ENCODE measurements at regions not wholly inside any gene's neighbourhood (a gene's known extent, or its start where the extent isn't known, plus 50 kb on each side); places are given as distances from the start of the nearest gene placed in this dataset.

DNA sequence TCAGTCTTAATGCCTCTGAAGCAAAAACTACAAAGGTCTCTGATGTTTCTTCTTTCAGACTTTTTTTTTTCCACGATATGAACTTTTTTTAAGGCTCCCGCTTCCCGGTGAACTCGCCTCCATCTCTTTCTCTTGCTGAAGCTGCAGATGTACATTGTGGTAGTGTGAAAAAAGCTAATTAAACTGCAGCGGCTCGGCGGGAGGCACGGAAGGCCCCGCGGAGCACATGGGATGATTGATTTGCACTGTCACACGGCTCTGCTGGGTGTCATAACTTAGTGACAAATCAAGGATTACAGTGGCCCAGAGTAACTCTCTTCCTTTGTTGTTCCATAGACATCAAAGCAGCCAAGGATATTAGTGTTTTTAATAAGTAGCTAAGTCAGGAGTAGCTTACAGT is 196.3 kb downstream of the AXIN2 start:
- Histone ChIP-seq H2AFZ (ENCODE audit: low read length) (no peak overlapping the region), H3K27me3 (replicated peaks; ENCODE audit: insufficient read depth, low read length) (no peaks in the 10 kb centered on the region), H3K27ac (ENCODE audit: low read length) (no peak overlapping the region), H3K9me3 (replicated peaks; ENCODE audit: insufficient read depth, low read length) (no peaks in the 10 kb centered on the region), H3K4me3 (ENCODE audit: low read length) (no peak overlapping the region), H3K9me2 (replicated peaks; ENCODE audit: insufficient read depth, low read length) (no peaks in the 10 kb centered on the region), H3F3A (ENCODE audit: insufficient read depth, low read length) (no peaks in the 10 kb centered on the region), H3K79me2 (ENCODE audit: low read length) (no peaks in the 10 kb centered on the region), H3K9ac (ENCODE audit: low read length) (no peak overlapping the region), H3K4me1 (ENCODE audit: low read length) (no peaks in the 10 kb centered on the region), H3K4me2 (ENCODE audit: low read depth, low read length) (no peak overlapping the region), H4K20me1 (ENCODE audit: insufficient read depth, low read length) (no peaks in the 10 kb centered on the region), H3K36me3 (replicated peaks; ENCODE audit: insufficient read depth, low read length) (no peaks in the 10 kb centered on the region)
- TF ChIP-seq, protein P1, sequence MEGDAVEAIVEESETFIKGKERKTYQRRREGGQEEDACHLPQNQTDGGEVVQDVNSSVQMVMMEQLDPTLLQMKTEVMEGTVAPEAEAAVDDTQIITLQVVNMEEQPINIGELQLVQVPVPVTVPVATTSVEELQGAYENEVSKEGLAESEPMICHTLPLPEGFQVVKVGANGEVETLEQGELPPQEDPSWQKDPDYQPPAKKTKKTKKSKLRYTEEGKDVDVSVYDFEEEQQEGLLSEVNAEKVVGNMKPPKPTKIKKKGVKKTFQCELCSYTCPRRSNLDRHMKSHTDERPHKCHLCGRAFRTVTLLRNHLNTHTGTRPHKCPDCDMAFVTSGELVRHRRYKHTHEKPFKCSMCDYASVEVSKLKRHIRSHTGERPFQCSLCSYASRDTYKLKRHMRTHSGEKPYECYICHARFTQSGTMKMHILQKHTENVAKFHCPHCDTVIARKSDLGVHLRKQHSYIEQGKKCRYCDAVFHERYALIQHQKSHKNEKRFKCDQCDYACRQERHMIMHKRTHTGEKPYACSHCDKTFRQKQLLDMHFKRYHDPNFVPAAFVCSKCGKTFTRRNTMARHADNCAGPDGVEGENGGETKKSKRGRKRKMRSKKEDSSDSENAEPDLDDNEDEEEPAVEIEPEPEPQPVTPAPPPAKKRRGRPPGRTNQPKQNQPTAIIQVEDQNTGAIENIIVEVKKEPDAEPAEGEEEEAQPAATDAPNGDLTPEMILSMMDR (IDR thresholded peaks at IDR 0.05; ENCODE audit: low read length) = no peak
- TF ChIP-seq EZH2phosphoT487 (IDR thresholded peaks at IDR 0.05; ENCODE audit: low read length) = no peak
- no peak for TF ChIP-seq EZH2 (optimal IDR thresholded peaks at IDR 0.05; ENCODE audit: low read depth, low read length)
- no peak for DNase-seq

DNA sequence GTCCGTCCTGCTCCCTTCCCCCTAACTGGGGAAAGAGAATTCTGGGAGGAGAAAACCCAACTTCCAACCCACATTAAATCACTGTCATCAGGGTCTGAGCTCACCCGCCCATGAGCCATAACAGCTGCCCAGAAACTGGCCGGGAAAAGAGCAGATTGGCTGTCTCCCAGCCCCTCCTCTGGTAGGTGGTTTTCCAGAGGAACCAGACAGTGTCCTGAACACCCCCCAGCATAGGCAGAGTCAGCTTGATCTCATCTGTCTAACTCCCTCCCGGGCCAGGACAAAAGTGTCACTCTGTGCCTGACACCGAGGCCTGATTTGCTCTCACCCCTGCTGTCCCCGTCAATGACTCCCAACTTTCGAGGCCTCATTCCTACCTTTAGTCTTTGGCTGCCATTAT is 197.0 kb downstream of the AXIN2 start:
- no peaks in the 10 kb centered on the region for H3K9me2 ChIP-seq (replicated peaks; ENCODE audit: insufficient read depth, low read length)

DNA sequence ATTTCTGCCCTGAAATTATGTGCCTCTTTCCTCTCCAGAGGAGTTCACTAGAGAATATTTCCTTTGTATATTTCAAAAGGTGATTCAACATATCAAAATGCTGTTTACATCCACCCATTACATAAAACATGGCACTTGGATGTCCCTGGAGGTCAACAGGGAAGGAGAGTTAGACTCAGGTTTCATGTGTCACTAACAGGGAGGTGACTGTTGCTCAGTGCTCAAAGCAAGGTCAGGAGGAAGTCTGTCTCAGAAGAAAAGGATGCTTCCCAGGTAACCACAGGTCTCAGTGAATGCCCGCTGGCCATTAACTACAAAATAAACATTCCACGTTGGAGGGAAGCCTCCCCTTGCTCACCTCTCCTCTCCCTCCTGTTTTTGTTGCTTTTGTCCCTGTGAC is 198.6 kb downstream of the AXIN2 start:
- Histone ChIP-seq H3K4me2 (ENCODE audit: low read depth, low read length) (no peak overlapping the region), H3K27me3 (replicated peaks; ENCODE audit: insufficient read depth, low read length) (no peaks in the 10 kb centered on the region), H3K4me3 (ENCODE audit: low read length) (no peak overlapping the region), H3K9ac (ENCODE audit: low read length) (no peak overlapping the region), H3K9me2 (replicated peaks; ENCODE audit: insufficient read depth, low read length) (no peaks in the 10 kb centered on the region), H3K4me1 (ENCODE audit: low read length) (no peaks in the 10 kb centered on the region), H3F3A (ENCODE audit: insufficient read depth, low read length) (no peaks in the 10 kb centered on the region), H3K9me3 (replicated peaks; ENCODE audit: insufficient read depth, low read length) (no peaks in the 10 kb centered on the region), H3K27ac (ENCODE audit: low read length) (no peak overlapping the region), H3K79me2 (ENCODE audit: low read length) (no peaks in the 10 kb centered on the region), H2AFZ (ENCODE audit: low read length) (no peak overlapping the region), H4K20me1 (ENCODE audit: insufficient read depth, low read length) (no peaks in the 10 kb centered on the region), H3K36me3 (replicated peaks; ENCODE audit: insufficient read depth, low read length) (no peaks in the 10 kb centered on the region)
- DNase-seq = no peak
- no peak for TF ChIP-seq EZH2phosphoT487 (IDR thresholded peaks at IDR 0.05; ENCODE audit: low read length)
- TF ChIP-seq, protein P1 (IDR thresholded peaks at IDR 0.05; ENCODE audit: low read length) = no peak
- TF ChIP-seq EZH2 (optimal IDR thresholded peaks at IDR 0.05; ENCODE audit: low read depth, low read length) = no peak

More for the DNA sequence above, 197.0 kb downstream of the AXIN2 start:
- TF ChIP-seq EZH2phosphoT487 (IDR thresholded peaks at IDR 0.05; ENCODE audit: low read length) (no peak), EZH2 (optimal IDR thresholded peaks at IDR 0.05; ENCODE audit: low read depth, low read length) (no peak)
- TF ChIP-seq, protein P1 (IDR thresholded peaks at IDR 0.05; ENCODE audit: low read length) = no peak
- Histone ChIP-seq H3K4me3 (ENCODE audit: low read length) (no peak overlapping the region), H3K27me3 (replicated peaks; ENCODE audit: insufficient read depth, low read length) (no peaks in the 10 kb centered on the region), H3F3A (ENCODE audit: insufficient read depth, low read length) (no peaks in the 10 kb centered on the region), H3K4me1 (ENCODE audit: low read length) (no peaks in the 10 kb centered on the region), H3K79me2 (ENCODE audit: low read length) (no peaks in the 10 kb centered on the region), H2AFZ (ENCODE audit: low read length) (no peak overlapping the region), H3K9ac (ENCODE audit: low read length) (no peak overlapping the region), H3K4me2 (ENCODE audit: low read depth, low read length) (no peak overlapping the region), H3K36me3 (replicated peaks; ENCODE audit: insufficient read depth, low read length) (no peaks in the 10 kb centered on the region), H3K27ac (ENCODE audit: low read length) (no peak overlapping the region), H4K20me1 (ENCODE audit: insufficient read depth, low read length) (no peaks in the 10 kb centered on the region), H3K9me3 (replicated peaks; ENCODE audit: insufficient read depth, low read length) (no peaks in the 10 kb centered on the region)
- no peak for DNase-seq
